GM12878 (cell line): ENCODE measurements at regions not wholly inside any gene's neighbourhood (a gene's known extent, or its start where the extent isn't known, plus 50 kb on each side); places are given as distances from the start of the nearest gene placed in this dataset.

Experiments used
- ATAC-seq: fragments of 200-7000 bp; cut with Tn5 transposase; 3 replicates; pipeline ENCODE4 v1.9.1; 2020; ENCODE audit warnings: mild to moderate bottlenecking, moderate library complexity
- BruUV-seq: library from RNA; stranded (reverse); fragments of 400-500 nt; replicated peaks from 2 replicates; lab custom pipeline; 2021; lab: Mats Ljungman, UMichigan
- CTCF ChIA-PET: fragments of 300-600 bp; sonication (Branson Sonifier 250); formaldehyde crosslinking; extraction: SDS; loops from one replicate; lab custom pipeline; 2021; ENCODE audit warnings: inconsistent platforms; lab: Yijun Ruan, JAX
- POLR2A ChIA-PET: fragments of 350-600 bp; formaldehyde crosslinking; extraction: SDS; loops from one replicate; lab custom pipeline; 2021; ENCODE audit warnings: inconsistent platforms; lab: Charles Lee
- RAD21 ChIA-PET: fragments of 300-600 bp; sonication (Branson Sonifier 250); formaldehyde crosslinking; loops from one replicate; lab custom pipeline; 2023; ENCODE audit warnings: antibody characterized with exemption; ENCODE audit not compliant: unreplicated experiment; lab: Charles Lee
- SMC1A ChIA-PET: fragments of 300-600 bp; sonication (Branson Sonifier 250); formaldehyde crosslinking; loops from one replicate; lab custom pipeline; 2023; ENCODE audit not compliant: unreplicated experiment, uncharacterized antibody; lab: Charles Lee
- DNase-seq: peaks from one replicate; pipeline ENCODE4 v3.0.0-alpha.2; 2011; ENCODE audit warnings: low read depth, low spot score
- FAIRE-seq: peaks from 3 replicates; lab custom pipeline; 2011; peaks lifted over from hg19 to GRCh38; lab: Jason Lieb, UNC
- H2AFZ ChIP-seq: 2 replicates; pipeline ENCODE4 v1.6.0; 2011; ENCODE audit warnings: low read depth, low read length, control low read depth; ENCODE audit not compliant: control insufficient read depth
- H3K27ac ChIP-seq: 2 replicates; pipeline ENCODE4 v1.5.1; 2011; ENCODE audit warnings: control low read depth; ENCODE audit not compliant: control insufficient read depth, insufficient read depth
- H3K27me3 ChIP-seq, 2 experiments: replicated peaks in 1 of 2; 2 replicates each; pipeline versions ENCODE4 v1.6.0 to v1.6.1; 2011; ENCODE audit warnings: low read length in 1 of 2; ENCODE audit not compliant: control insufficient read depth in 2 of 2, insufficient read depth in 2 of 2
- H3K36me3 ChIP-seq, 2 experiments: 2 replicates each; pipeline ENCODE4 v1.5.1; 2011; ENCODE audit warnings: low read length in 1 of 2; ENCODE audit not compliant: control insufficient read depth in 2 of 2, insufficient read depth in 2 of 2
- H3K4me1 ChIP-seq: 2 replicates; pipeline ENCODE4 v1.6.1; 2011; ENCODE audit warnings: mild to moderate bottlenecking, low read length, moderate library complexity, mixed read lengths; ENCODE audit not compliant: control insufficient read depth, insufficient read depth
- H3K4me2 ChIP-seq: 2 replicates; pipeline ENCODE4 v1.6.0; 2011; ENCODE audit warnings: control low read depth; ENCODE audit not compliant: control insufficient read depth, insufficient read depth
- H3K4me3 ChIP-seq: fragments of 200-600 bp; sonication (generic); 2 replicates; pipeline ENCODE4 v1.5.1; 2016
- H3K79me2 ChIP-seq: 2 replicates; pipeline ENCODE4 v1.6.0; 2011; ENCODE audit warnings: low read length; ENCODE audit not compliant: control insufficient read depth, insufficient read depth
- H3K9ac ChIP-seq: 2 replicates; pipeline ENCODE4 v1.8.0; 2011; ENCODE audit warnings: low read length, control low read depth, mixed read lengths; ENCODE audit not compliant: control insufficient read depth, insufficient read depth
- H3K9me3 ChIP-seq: replicated peaks from 3 replicates; pipeline ENCODE4 v1.5.1; 2011; ENCODE audit warnings: mild to moderate bottlenecking, low read length; ENCODE audit not compliant: control insufficient read depth, insufficient read depth
- H4K20me1 ChIP-seq: 2 replicates; pipeline ENCODE4 v1.6.0; 2011; ENCODE audit not compliant: control insufficient read depth, insufficient read depth
- DPF2 ChIP-seq: fragments of 450-650 bp; IDR thresholded peaks from 2 replicates; pipeline ENCODE4 v1.6.1; 2017; ENCODE audit warnings: mild to moderate bottlenecking
- ESRRA ChIP-seq: IDR thresholded peaks from 2 replicates; pipeline ENCODE4 v1.6.1; 2012; ENCODE audit warnings: mild to moderate bottlenecking, low read length, improper control_type of control experiment
- NRF1 ChIP-seq: conservative IDR thresholded peaks from 2 replicates; pipeline ENCODE4 v1.6.1; 2011; ENCODE audit warnings: mild to moderate bottlenecking, low read depth, low read length, improper control_type of control experiment
- SP1 ChIP-seq: IDR thresholded peaks from one replicate; pipeline ENCODE4 v1.6.1; 2011; ENCODE audit warnings: low read depth, low read length
- ZNF687 ChIP-seq: fragments of 450-650 bp; IDR thresholded peaks from 2 replicates; pipeline ENCODE4 v1.6.1; 2017; ENCODE audit warnings: mild to moderate bottlenecking, moderate library complexity
- WGBS: methylation state at CpG from one replicate; pipeline ENCODE4 v1.1.6; 2016; ENCODE audit warnings: low lambda C conversion rate; ENCODE audit not compliant: insufficient replicate concordance, insufficient coverage; ENCODE audit errors: missing lambda C conversion rate; 5-methylcytosine and 5-hydroxymethylcytosine counted together
- in situ Hi-C: fragments of 300-500 bp; cut with MboI; formaldehyde crosslinking; loops from 9 replicates; pipeline ENCODE4 v1.14.3; 2018; ENCODE audit warnings: mixed read lengths
- intact Hi-C: fragments of 100-400 bp; cut with micrococcal nuclease; formaldehyde crosslinking; loops from one replicate; pipeline ENCODE4 v1.14.2; 2022; ENCODE audit not compliant: unreplicated experiment

GRCh38 chr13:22135446-22135845, 464.6 kb downstream of the FGF9 start:
- TF ChIP-seq DPF2 = no peak
- no peak for TF ChIP-seq SP1
- intact Hi-C loops = no loop called here
- H3K9me3 ChIP-seq = no peaks in the 10 kb centered on the region
- ChIA-PET RAD21 (no interaction called here), CTCF (interaction anchor here (0.9 kb wide), 1 partner anchor 16 kb away, joined by 3 read pairs; no protein-coding TSS in a partner anchor), SMC1A (interaction anchor here (0.9 to 1.6 kb wide), 2 partner anchors 17 to 22 kb away, joined by 3 to 4 read pairs; no protein-coding TSS in a partner anchor), POLR2A (no interaction called here)
- in situ Hi-C loops = no loop called here
- H3K36me3 ChIP-seq = no peaks in the 10 kb centered on the region
- no peaks in the 10 kb centered on the region for H3K4me1 ChIP-seq
- H3K27ac ChIP-seq = no peak overlapping the region
- WGBS = 68% methylated on average over 6 of the region's 6 CpGs
- H3K79me2 ChIP-seq = no peaks in the 10 kb centered on the region
- no peak overlapping the region for H3K4me2 ChIP-seq
- H4K20me1 ChIP-seq = no peaks in the 10 kb centered on the region
- no peaks in the 10 kb centered on the region for H3K27me3 ChIP-seq
- no peak overlapping the region for H2AFZ ChIP-seq
- FAIRE-seq (no peak), ATAC-seq (no peak), DNase-seq (no peak)
- H3K9ac ChIP-seq = no peak overlapping the region
- H3K4me3 ChIP-seq = no peak overlapping the region
- no TSS peak for BruUV-seq

GRCh38 chr13:22137361-22138050, 466.6 kb downstream of the FGF9 start:
- DNase-seq = no peak
- CTCF ChIA-PET = no interaction called here
- intact Hi-C loops = no loop called here
- TF ChIP-seq NRF1 (no peak), ZNF687 (no peak), ESRRA (no peak)
- no peaks in the 10 kb centered on the region for H3K27me3 ChIP-seq
- in situ Hi-C loops = no loop called here
- H4K20me1 ChIP-seq = no peaks in the 10 kb centered on the region
- no peak for FAIRE-seq
- no peak overlapping the region for H2AFZ ChIP-seq
- SMC1A ChIA-PET = interaction anchor here (0.8 to 1.1 kb wide), 2 partner anchors 12 to 137 kb away, joined by 4 read pairs; no protein-coding TSS in a partner anchor
- no peaks in the 10 kb centered on the region for H3K9me3 ChIP-seq
- H3K4me3 ChIP-seq = no peak overlapping the region
- POLR2A ChIA-PET = interaction anchor here (0.5 to 1.0 kb wide), 2 partner anchors 52 to 746 kb away, joined by 3 read pairs; no protein-coding TSS in a partner anchor
- no peak overlapping the region for H3K27ac ChIP-seq
- no peaks in the 10 kb centered on the region for H3K4me1 ChIP-seq
- no peaks in the 10 kb centered on the region for H3K79me2 ChIP-seq
- no peak overlapping the region for H3K9ac ChIP-seq
- ATAC-seq = no peak
- RAD21 ChIA-PET = interaction anchor here (0.9 to 1.2 kb wide), 2 partner anchors 26 to 58 kb away, joined by 3 read pairs; no protein-coding TSS in a partner anchor
- H3K36me3 ChIP-seq = no peaks in the 10 kb centered on the region
- 46% methylated on average over 4 of the region's 4 CpGs for WGBS
- no TSS peak for BruUV-seq
- no peak overlapping the region for H3K4me2 ChIP-seq
